Astrocyte (in vitro differentiated cells and primary cell): ENCODE measurements at regions not wholly inside any gene's neighbourhood (a gene's known extent, or its start where the extent isn't known, plus 50 kb on each side); places are given as distances from the start of the nearest gene placed in this dataset.

Source experiments
- CTCF ChIP-seq: IDR thresholded peaks from 2 replicates; pipeline ENCODE4 v1.5.1; 2011; ENCODE audit warnings: low read depth, mild to moderate bottlenecking, inconsistent platforms, low read length, moderate library complexity; ENCODE audit not compliant: insufficient read depth
- EZH2 ChIP-seq: IDR thresholded peaks from 2 replicates; pipeline ENCODE4 v1.6.1; 2012; ENCODE audit warnings: mild to moderate bottlenecking, low read length, inconsistent platforms; ENCODE audit not compliant: insufficient read depth

- TF ChIP-seq CTCF (no peak), EZH2 (no peak)
These were observed 118.1 kb upstream of the FNDC3A start for GRCh38 chr13:48857576-48857975.
